ENCODE measurements at regions not wholly inside any gene's neighbourhood (a gene's known extent, or its start where the extent isn't known, plus 50 kb on each side); places are given as distances from the start of the nearest gene placed in this dataset.

DNA sequence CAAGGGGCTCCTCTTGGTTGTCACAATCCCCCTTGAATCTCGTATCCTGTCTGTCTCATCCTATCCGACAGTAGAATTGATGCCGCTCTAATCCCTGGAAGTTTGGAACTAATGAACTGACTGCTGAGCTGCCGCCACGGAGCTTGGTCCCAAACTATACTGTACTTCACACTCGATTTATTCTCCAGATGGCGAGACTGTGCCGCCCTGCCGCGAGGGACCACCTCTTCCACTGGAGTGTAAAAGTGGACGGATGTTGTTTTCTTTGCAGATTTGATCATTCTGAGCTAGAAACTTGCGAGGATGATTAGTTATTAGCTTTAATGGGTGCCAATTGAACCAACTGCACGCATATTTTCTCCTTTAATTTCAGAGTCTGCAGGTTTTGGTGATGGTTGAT lies 117.2 kb downstream of the ZIC5 start:
- TF ChIP-seq BHLHE40 (IDR thresholded peaks at IDR 0.05; ENCODE audit: borderline replicate concordance) (no peak), TARDBP (IDR thresholded peaks at IDR 0.05) (no peak), L3MBTL2 (conservative IDR thresholded peaks at IDR 0.05) (no peak), LEF1 (IDR thresholded peaks at IDR 0.05; ENCODE audit: borderline replicate concordance) (no peak), FOXM1 (IDR thresholded peaks at IDR 0.05; ENCODE audit: borderline replicate concordance) (no peak), ELF4 (IDR thresholded peaks at IDR 0.05) (no peak), FOXK2 (IDR thresholded peaks at IDR 0.05) (no peak), HDGF (IDR thresholded peaks at IDR 0.05; ENCODE audit: borderline replicate concordance) (no peak)

Data from HEK293T (cell line).